ENCODE measurements at regions not wholly inside any gene's neighbourhood (a gene's known extent, or its start where the extent isn't known, plus 50 kb on each side); places are given as distances from the start of the nearest gene placed in this dataset.

DNA sequence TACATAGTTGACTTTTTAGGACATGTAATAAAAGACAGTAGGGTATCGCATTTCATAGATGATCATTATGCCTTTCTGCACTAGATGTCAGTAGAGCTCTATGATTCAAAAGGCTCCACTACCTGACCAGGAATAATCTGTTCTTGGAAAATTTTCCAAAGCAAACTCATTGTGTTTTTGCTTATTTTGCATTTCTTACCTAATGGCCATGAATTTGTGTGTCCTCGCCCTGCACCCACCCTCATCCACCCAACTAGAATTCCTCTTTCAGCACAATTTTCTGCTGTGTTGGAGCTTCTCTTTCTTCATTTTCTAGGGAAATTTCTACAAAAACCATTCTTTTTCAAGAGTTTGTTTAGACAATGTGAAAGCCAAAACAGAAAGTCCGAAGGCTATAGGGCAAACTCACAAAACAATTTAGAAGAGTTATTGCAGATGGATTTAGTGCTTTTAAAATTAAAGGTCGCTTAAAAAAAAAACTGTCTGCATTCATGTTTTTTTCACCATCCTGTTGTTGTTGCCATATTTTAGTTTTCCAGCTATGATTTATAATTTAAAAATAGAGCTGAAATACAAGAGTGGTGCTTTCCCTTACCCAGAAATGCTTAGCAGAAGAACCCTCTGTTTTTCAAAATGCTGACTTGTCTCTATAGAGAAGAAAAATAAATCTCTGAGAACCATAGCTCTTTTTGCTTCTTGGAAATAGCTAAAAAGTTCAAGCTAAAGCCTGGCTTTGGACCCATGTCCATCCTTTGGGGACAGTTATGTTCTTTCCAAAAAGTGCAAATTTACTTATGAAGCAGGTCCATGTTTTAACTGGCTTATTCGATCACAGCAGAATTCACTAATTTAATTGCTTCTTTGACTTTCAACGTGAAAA lies 183.7 kb downstream of the SPATA18 start:
- DNase-seq (ENCODE audit: low spot score), result no peak

GRCh38 chr4:52235552-52236201 lies 184.6 kb downstream of the SPATA18 start:
- no peak for DNase-seq (ENCODE audit: low spot score)

DNA sequence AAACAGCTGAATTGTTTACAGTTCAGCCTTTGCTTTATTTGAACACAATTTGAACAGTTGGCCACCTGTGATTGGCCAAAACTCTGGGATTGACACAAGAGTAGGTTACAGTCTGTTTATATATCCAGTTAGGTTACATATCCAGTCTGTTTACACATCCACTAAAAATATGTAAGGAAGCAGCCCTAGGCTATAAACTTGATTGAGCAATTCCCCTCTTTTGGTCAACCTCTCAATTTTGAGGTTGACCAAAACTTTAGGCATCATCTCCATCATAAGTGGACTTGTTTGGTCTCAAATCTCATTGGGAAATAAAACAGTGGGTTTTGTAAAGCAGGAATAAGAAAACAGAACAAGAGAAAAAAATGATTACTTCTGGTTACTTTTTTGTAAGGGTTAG lies 190.8 kb downstream of the SPATA18 start:
- no peak for DNase-seq (ENCODE audit: low spot score)

GRCh38 chr4:52243367-52243766 lies 192.3 kb downstream of the SPATA18 start:
- no peak for DNase-seq (ENCODE audit: low spot score)

DNA sequence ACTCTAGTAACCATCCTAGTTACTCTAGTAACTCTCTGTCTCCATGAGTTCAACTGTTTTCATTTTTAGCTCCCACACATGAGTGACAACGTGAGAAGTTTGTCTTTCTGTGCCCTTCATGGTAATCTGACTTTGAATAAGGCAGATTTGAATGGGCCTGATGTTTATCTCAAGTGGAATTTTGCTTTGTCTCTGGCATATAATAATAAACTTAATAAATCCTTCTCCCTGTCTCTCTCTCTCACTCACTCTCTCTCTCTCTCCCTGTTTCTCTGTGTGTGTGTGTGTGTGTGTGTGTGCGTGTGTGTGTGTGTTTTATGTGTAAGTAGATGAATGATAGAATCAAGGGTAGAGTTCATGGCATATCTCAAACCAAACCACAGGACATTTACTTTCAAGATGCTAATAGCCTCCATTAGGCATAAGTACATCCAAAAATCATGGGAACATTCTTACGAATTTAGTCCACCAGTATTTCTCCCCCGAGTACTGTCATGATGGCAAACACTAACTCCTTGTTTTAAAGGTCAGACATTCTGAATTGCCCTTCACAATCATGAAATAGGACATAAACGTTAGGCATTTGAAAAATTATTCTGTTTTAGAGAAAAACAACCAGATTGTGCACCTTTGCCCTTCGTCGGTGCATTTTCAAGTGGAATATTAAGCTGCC lies 193.1 kb downstream of the SPATA18 start:
- DNase-seq (ENCODE audit: low spot score), result no peak

DNA sequence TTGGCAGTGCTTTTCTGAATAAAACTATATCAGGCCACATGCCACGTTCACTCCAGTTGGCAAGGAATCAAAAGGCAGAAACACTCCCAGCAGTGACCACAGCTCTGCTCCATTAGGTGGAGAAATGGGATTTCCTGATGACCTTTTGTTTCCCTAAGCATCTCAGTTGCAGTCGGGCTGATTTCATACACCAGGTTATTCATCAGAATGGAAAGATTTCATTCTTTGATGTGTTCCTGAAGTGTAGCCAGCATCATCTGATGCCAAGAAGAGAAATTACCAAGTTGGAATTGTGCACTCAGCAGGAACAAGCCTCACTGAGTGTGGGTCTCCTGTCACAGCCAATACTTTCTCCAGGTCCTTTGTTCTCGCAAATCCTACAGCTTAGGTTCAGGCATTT lies 193.7 kb downstream of the SPATA18 start:
- no peak for DNase-seq (ENCODE audit: low spot score)

GRCh38 chr4:52246827-52247226 lies 195.7 kb downstream of the SPATA18 start:
- DNase-seq (ENCODE audit: low spot score), result no peak

GRCh38 chr4:52247941-52248340 lies 196.8 kb downstream of the SPATA18 start:
- DNase-seq (ENCODE audit: low spot score), result no peak

DNA sequence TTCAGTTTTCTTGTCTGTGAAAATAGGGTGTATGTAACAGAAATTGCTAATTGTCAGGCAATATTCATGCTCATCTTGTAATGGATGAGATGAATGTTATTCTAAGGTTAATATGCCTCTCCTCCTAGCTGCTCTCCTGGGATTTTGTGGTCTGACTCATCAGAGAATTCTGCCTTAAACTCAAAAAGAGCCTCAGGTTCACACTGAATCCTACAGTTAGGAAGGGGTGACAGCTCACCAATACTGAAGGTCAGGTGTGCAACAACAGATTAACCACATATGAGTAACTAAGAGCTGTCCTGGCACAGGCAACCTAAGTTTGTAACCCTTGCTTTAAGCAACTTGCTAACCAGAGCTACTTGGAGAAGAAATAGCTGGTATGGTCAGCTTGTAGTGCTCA lies 197.7 kb downstream of the SPATA18 start:
- DNase-seq (ENCODE audit: low spot score), result no peak

GRCh38 chr4:52249581-52249980 lies 198.5 kb downstream of the SPATA18 start:
- no peak for DNase-seq (ENCODE audit: low spot score)

- no peak for DNase-seq (ENCODE audit: low spot score)
Measured at GRCh38 chr4:52250154-52250553, 199.1 kb downstream of the SPATA18 start.

- no peak for DNase-seq (ENCODE audit: low spot score)
Measured at GRCh38 chr4:52251864-52252263, 200.8 kb downstream of the SPATA18 start.

GRCh38 chr4:52253025-52253424 lies 201.9 kb downstream of the SPATA18 start:
- DNase-seq (ENCODE audit: low spot score), result no peak

- DNase-seq (ENCODE audit: low spot score), result no peak
Measured at GRCh38 chr4:52256522-52256921, 205.4 kb downstream of the SPATA18 start.

DNA sequence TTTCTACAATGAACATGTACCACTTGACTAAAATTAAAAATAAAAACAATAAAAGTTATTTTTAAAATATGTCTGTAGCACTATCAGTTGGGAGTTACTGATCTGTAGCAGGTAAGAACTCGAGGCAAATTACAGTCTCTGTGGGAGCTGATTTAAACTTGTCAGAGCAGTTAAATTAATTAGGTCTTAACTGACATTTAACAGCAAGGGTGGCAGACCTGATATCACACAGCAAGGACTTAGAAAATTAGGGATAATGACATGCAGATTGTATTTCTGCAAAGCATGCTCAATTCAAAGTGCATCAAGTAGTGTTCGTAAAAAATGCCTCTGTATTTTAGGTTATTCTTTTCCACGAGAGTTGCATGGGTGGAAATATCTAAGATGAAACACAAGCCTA lies 208.9 kb downstream of the SPATA18 start:
- no peak for DNase-seq (ENCODE audit: low spot score)

- DNase-seq (ENCODE audit: low spot score), result no peak
Measured at GRCh38 chr4:52260514-52261210, 209.6 kb downstream of the SPATA18 start.

DNA sequence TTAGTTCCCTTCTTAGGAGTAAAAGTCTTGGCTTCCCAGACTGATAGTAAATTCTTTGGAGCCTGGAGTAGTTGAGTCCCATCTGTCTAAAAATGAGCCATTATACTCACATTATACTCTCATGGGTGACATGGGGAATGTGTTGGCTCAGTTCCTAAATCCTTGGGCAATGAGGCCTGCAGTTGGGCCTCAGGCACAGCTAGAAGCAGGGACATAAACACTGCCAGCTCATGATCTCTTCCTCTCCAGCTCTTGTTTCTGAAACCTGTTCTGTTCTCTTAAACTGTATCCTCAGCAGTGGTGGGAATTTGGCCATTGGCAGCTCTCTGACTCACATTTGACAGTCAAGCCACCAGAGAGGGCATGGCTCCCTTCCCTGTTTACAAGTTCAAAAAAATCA lies 212.5 kb downstream of the SPATA18 start:
- DNase-seq (ENCODE audit: low spot score), result no peak

- DNase-seq (ENCODE audit: low spot score), result no peak
Measured at GRCh38 chr4:52265781-52266525, 214.8 kb downstream of the SPATA18 start.

GRCh38 chr4:52266537-52267137 lies 215.5 kb downstream of the SPATA18 start:
- no peak for DNase-seq (ENCODE audit: low spot score)

- DNase-seq (ENCODE audit: low spot score), result no peak
Measured at GRCh38 chr4:52269761-52270160, 218.7 kb downstream of the SPATA18 start.

- DNase-seq (ENCODE audit: low spot score), result no peak
Measured at GRCh38 chr4:52273885-52274284, 222.8 kb downstream of the SPATA18 start.
